ENCODE measurements at regions not wholly inside any gene's neighbourhood (a gene's known extent, or its start where the extent isn't known, plus 50 kb on each side); places are given as distances from the start of the nearest gene placed in this dataset.
A peak's percentile ranks its signal among the peaks of the same experiment; 100 is the strongest.

DNA sequence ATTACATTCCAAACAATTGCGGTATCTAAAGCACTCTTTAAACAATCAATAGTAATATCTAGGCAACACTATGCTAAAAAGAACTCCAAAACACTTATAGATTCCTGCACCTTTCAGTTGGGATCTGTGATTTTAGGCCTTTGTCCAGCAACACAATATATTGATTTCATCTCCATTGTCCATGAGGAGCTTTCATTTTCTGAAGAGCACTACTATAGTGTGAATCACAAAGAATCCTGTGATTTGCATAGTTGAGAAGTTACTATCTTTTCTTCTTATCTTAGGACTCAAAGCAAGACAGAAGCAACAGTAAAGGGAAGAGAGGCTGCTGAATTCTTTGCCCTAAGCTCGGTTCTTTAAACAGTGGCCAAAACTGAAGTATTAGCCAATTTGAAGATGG, 846.8 kb downstream of the IPMK start:
- no peak for DNase-seq (ENCODE audit: low spot score)
- Histone ChIP-seq H3K9ac (ENCODE audit: low read depth, low read length, poor library complexity) (no peak overlapping the region), H3K27me3 (ENCODE audit: control insufficient read depth in 3 of 3, insufficient read depth in 3 of 3, low read depth in 1 of 3, low read length in 3 of 3) (no peaks in the 10 kb centered on the region), H3K4ac (ENCODE audit: low read length) (no peak overlapping the region), H3K23ac (ENCODE audit: low read depth, low read length, poor library complexity) (no peak overlapping the region), H3K4me3 (ENCODE audit: low read length in 2 of 2) (no peak overlapping the region), H3K9me3 (replicated peaks in 1 of 2; ENCODE audit: control insufficient read depth in 2 of 2, insufficient read depth in 1 of 2, low read depth in 1 of 2, low read length in 2 of 2) (no peaks in the 10 kb centered on the region), H2AFZ (ENCODE audit: low read length) (no peak overlapping the region), H2BK5ac (ENCODE audit: low read length) (no peak overlapping the region), H3K14ac (ENCODE audit: low read length) (no peak overlapping the region), H3K27ac (replicated peaks; ENCODE audit: low read length) (no peak overlapping the region), H3K4me2 (ENCODE audit: insufficient read depth, low read length, poor library complexity, severe bottlenecking) (no peak overlapping the region), H2AK5ac (ENCODE audit: low read depth, low read length) (no peak overlapping the region), H3K4me1 (ENCODE audit: control insufficient read depth in 2 of 2, insufficient read depth in 1 of 2, low read depth in 1 of 2, low read length in 2 of 2) (no peaks in the 10 kb centered on the region), H2BK120ac (ENCODE audit: low read depth, low read length) (no peak overlapping the region), H3K79me1 (ENCODE audit: low read depth, low read length) (no peaks in the 10 kb centered on the region), H2BK12ac (ENCODE audit: low read length) (no peak overlapping the region), H4K91ac (ENCODE audit: low read depth, low read length, poor library complexity) (no peak overlapping the region), H4K8ac (ENCODE audit: low read depth, low read length) (no peak overlapping the region), H3K36me3 (replicated peaks in 1 of 2; ENCODE audit: control insufficient read depth in 2 of 2, insufficient read depth in 2 of 2, low read length in 2 of 2) (no peaks in the 10 kb centered on the region), H3K18ac (ENCODE audit: low read length) (no peak overlapping the region), H2BK15ac (ENCODE audit: low read length) (no peak overlapping the region)
- no CpG with 5 or more reads among the region's 2 CpGs for WGBS, 2 donors (ENCODE audit: extremely low coverage in 2 of 2, insufficient read length in 2 of 2, insufficient replicate concordance in 1 of 2)

- Histone ChIP-seq H3K27me3 (ENCODE audit: control insufficient read depth in 3 of 3, insufficient read depth in 3 of 3, low read depth in 1 of 3, low read length in 3 of 3) (no peaks in the 10 kb centered on the region), H2BK15ac (ENCODE audit: low read length) (no peak overlapping the region), H3K79me1 (ENCODE audit: low read depth, low read length) (no peaks in the 10 kb centered on the region), H2BK5ac (ENCODE audit: low read length) (no peak overlapping the region), H2AK5ac (ENCODE audit: low read depth, low read length) (no peak overlapping the region), H3K4me3 (ENCODE audit: low read length in 2 of 2) (no peak overlapping the region), H3K27ac (replicated peaks; ENCODE audit: low read length) (no peak overlapping the region), H3K36me3 (replicated peaks in 1 of 2; ENCODE audit: control insufficient read depth in 2 of 2, insufficient read depth in 2 of 2, low read length in 2 of 2) (no peaks in the 10 kb centered on the region), H4K8ac (ENCODE audit: low read depth, low read length) (no peak overlapping the region), H3K23ac (ENCODE audit: low read depth, low read length, poor library complexity) (no peak overlapping the region), H3K4ac (ENCODE audit: low read length) (no peak overlapping the region), H3K18ac (ENCODE audit: low read length) (no peak overlapping the region), H3K9me3 (replicated peaks in 1 of 2; ENCODE audit: control insufficient read depth in 2 of 2, insufficient read depth in 1 of 2, low read depth in 1 of 2, low read length in 2 of 2) (no peaks in the 10 kb centered on the region), H3K4me2 (ENCODE audit: insufficient read depth, low read length, poor library complexity, severe bottlenecking) (no peak overlapping the region), H2AFZ (ENCODE audit: low read length) (no peak overlapping the region), H2BK120ac (ENCODE audit: low read depth, low read length) (no peak overlapping the region), H4K91ac (ENCODE audit: low read depth, low read length, poor library complexity) (no peak overlapping the region), H3K4me1 (ENCODE audit: control insufficient read depth in 2 of 2, insufficient read depth in 1 of 2, low read depth in 1 of 2, low read length in 2 of 2) (no peaks in the 10 kb centered on the region), H3K14ac (ENCODE audit: low read length) (no peak overlapping the region), H2BK12ac (ENCODE audit: low read length) (no peak overlapping the region), H3K9ac (ENCODE audit: low read depth, low read length, poor library complexity) (no peak overlapping the region)
- no CpG with 5 or more reads among the region's 6 CpGs for WGBS, 2 donors (ENCODE audit: extremely low coverage in 2 of 2, insufficient read length in 2 of 2, insufficient replicate concordance in 1 of 2)
- no peak for DNase-seq (ENCODE audit: low spot score)
These were observed 849.2 kb downstream of the IPMK start for GRCh38 chr10:57418476-57418875.

GRCh38 chr10:57395923-57396322, 871.8 kb downstream of the IPMK start:
- no peak overlapping the region for H4K91ac ChIP-seq (ENCODE audit: low read depth, low read length, poor library complexity)
- no peak for DNase-seq (ENCODE audit: low spot score)

GRCh38 chr10:57367412-57367811, 900.3 kb downstream of the IPMK start:
- Histone ChIP-seq H3K27ac (replicated peaks; ENCODE audit: low read length) (no peak overlapping the region), H2AK5ac (ENCODE audit: low read depth, low read length) (no peak overlapping the region), H2BK15ac (ENCODE audit: low read length) (no peak overlapping the region), H4K91ac (ENCODE audit: low read depth, low read length, poor library complexity) (no peak overlapping the region), H3K4me1 (ENCODE audit: control insufficient read depth in 2 of 2, insufficient read depth in 1 of 2, low read depth in 1 of 2, low read length in 2 of 2) (no peaks in the 10 kb centered on the region), H4K8ac (ENCODE audit: low read depth, low read length) (no peak overlapping the region), H3K18ac (ENCODE audit: low read length) (no peak overlapping the region), H3K9ac (ENCODE audit: low read depth, low read length, poor library complexity) (no peak overlapping the region), H3K27me3 (ENCODE audit: control insufficient read depth in 3 of 3, insufficient read depth in 3 of 3, low read depth in 1 of 3, low read length in 3 of 3) (no peaks in the 10 kb centered on the region), H3K14ac (ENCODE audit: low read length) (no peak overlapping the region), H2BK120ac (ENCODE audit: low read depth, low read length) (no peak overlapping the region), H3K4me2 (ENCODE audit: insufficient read depth, low read length, poor library complexity, severe bottlenecking) (no peak overlapping the region), H3K4ac (ENCODE audit: low read length) (no peak overlapping the region), H2BK5ac (ENCODE audit: low read length) (no peak overlapping the region), H2AFZ (ENCODE audit: low read length) (no peak overlapping the region), H3K23ac (ENCODE audit: low read depth, low read length, poor library complexity) (no peak overlapping the region), H3K4me3 (ENCODE audit: low read length in 2 of 2) (no peak overlapping the region), H3K36me3 (replicated peaks in 1 of 2; ENCODE audit: control insufficient read depth in 2 of 2, insufficient read depth in 2 of 2, low read length in 2 of 2) (no peaks in the 10 kb centered on the region), H2BK12ac (ENCODE audit: low read length) (no peak overlapping the region), H3K9me3 (replicated peaks in 1 of 2; ENCODE audit: control insufficient read depth in 2 of 2, insufficient read depth in 1 of 2, low read depth in 1 of 2, low read length in 2 of 2) (no peaks in the 10 kb centered on the region), H3K79me1 (ENCODE audit: low read depth, low read length) (no peaks in the 10 kb centered on the region)
- DNase-seq (ENCODE audit: low spot score): no peak
- WGBS, 2 donors (ENCODE audit: extremely low coverage in 2 of 2, insufficient read length in 2 of 2, insufficient replicate concordance in 1 of 2): no CpG with 5 or more reads among the region's 5 CpGs

More at GRCh38 chr10:57395923-57396322, 871.8 kb downstream of the IPMK start:
- no peaks in the 10 kb centered on the region for H3K9me3 ChIP-seq (replicated peaks in 1 of 2; ENCODE audit: control insufficient read depth in 2 of 2, insufficient read depth in 1 of 2, low read depth in 1 of 2, low read length in 2 of 2)
- no peak overlapping the region for H3K18ac ChIP-seq (ENCODE audit: low read length)
- H2AK5ac ChIP-seq (ENCODE audit: low read depth, low read length): no peak overlapping the region
- H3K9ac ChIP-seq (ENCODE audit: low read depth, low read length, poor library complexity): no peak overlapping the region
- H3K79me1 ChIP-seq (ENCODE audit: low read depth, low read length): no peaks in the 10 kb centered on the region
- H3K36me3 ChIP-seq (replicated peaks in 1 of 2; ENCODE audit: control insufficient read depth in 2 of 2, insufficient read depth in 2 of 2, low read length in 2 of 2): no peaks in the 10 kb centered on the region
- WGBS, 2 donors (ENCODE audit: extremely low coverage in 2 of 2, insufficient read length in 2 of 2, insufficient replicate concordance in 1 of 2): no CpG with 5 or more reads among the region's 5 CpGs
- H3K27me3 ChIP-seq (ENCODE audit: control insufficient read depth in 3 of 3, insufficient read depth in 3 of 3, low read depth in 1 of 3, low read length in 3 of 3): no peaks in the 10 kb centered on the region
- no peak overlapping the region for H3K27ac ChIP-seq (replicated peaks; ENCODE audit: low read length)
- no peak overlapping the region for H2BK120ac ChIP-seq (ENCODE audit: low read depth, low read length)
- no peak overlapping the region for H4K8ac ChIP-seq (ENCODE audit: low read depth, low read length)
- H3K4me3 ChIP-seq (ENCODE audit: low read length in 2 of 2): no peak overlapping the region
- peak overlapping the region; percentile 58 for H2AFZ ChIP-seq (ENCODE audit: low read length)
- no peak overlapping the region for H2BK5ac ChIP-seq (ENCODE audit: low read length)
- no peak overlapping the region for H3K4me2 ChIP-seq (ENCODE audit: insufficient read depth, low read length, poor library complexity, severe bottlenecking)
- H2BK12ac ChIP-seq (ENCODE audit: low read length): no peak overlapping the region
- no peak overlapping the region for H3K23ac ChIP-seq (ENCODE audit: low read depth, low read length, poor library complexity)
- H3K4me1 ChIP-seq (ENCODE audit: control insufficient read depth in 2 of 2, insufficient read depth in 1 of 2, low read depth in 1 of 2, low read length in 2 of 2): no peaks in the 10 kb centered on the region
- no peak overlapping the region for H2BK15ac ChIP-seq (ENCODE audit: low read length)
- no peak overlapping the region for H3K14ac ChIP-seq (ENCODE audit: low read length)
- H3K4ac ChIP-seq (ENCODE audit: low read length): no peak overlapping the region
